H1 (cell line): ENCODE measurements at regions not wholly inside any gene's neighbourhood (a gene's known extent, or its start where the extent isn't known, plus 50 kb on each side); places are given as distances from the start of the nearest gene placed in this dataset.

Source experiments
- CTCF ChIA-PET: fragments of 300-600 bp; sonication (Branson Sonifier 250); formaldehyde crosslinking; loops from one replicate; lab custom pipeline; 2021; ENCODE audit not compliant: partially characterized antibody; lab: Charles Lee
- POLR2A ChIA-PET: fragments of 300-600 bp; sonication (Branson Sonifier 250); formaldehyde crosslinking; loops from one replicate; lab custom pipeline; 2021; ENCODE audit warnings: inconsistent platforms; ENCODE audit not compliant: partially characterized antibody; lab: Charles Lee
- DNase-seq, 2 experiments: peaks; one replicate each; pipeline versions ENCODE4 v3.0.0 to v3.0.0-alpha.2; 2010 to 2022; ENCODE audit warnings: low spot score in 2 of 2, low read depth in 1 of 2, mixed read lengths in 1 of 2
- FAIRE-seq: peaks from 2 replicates; lab custom pipeline; 2011; peaks lifted over from hg19 to GRCh38; lab: Jason Lieb, UNC
- H2AFZ ChIP-seq: 2 replicates; pipeline ENCODE4 v1.8.1; 2012; ENCODE audit warnings: low read length, inconsistent platforms
- H2AK5ac ChIP-seq: 2 replicates; pipeline ENCODE4 v1.6.1; 2013; ENCODE audit warnings: low read depth, low read length
- H2BK120ac ChIP-seq: replicated peaks from 2 replicates; pipeline ENCODE3; 2013; ENCODE audit warnings: low read depth, low read length, inconsistent platforms
- H2BK12ac ChIP-seq: 2 replicates; pipeline ENCODE4 v1.6.1; 2013; ENCODE audit warnings: low read depth, low read length
- H2BK15ac ChIP-seq: 2 replicates; pipeline ENCODE4 v1.6.1; 2013; ENCODE audit warnings: low read length
- H2BK20ac ChIP-seq: 2 replicates; pipeline ENCODE4 v1.6.1; 2013; ENCODE audit warnings: low read length
- H2BK5ac ChIP-seq: 2 replicates; pipeline ENCODE4 v1.6.1; 2013; ENCODE audit warnings: low read depth, low read length
- H3K14ac ChIP-seq: 2 replicates; pipeline ENCODE4 v1.6.1; 2013; ENCODE audit warnings: inconsistent platforms; ENCODE audit not compliant: insufficient read length
- H3K18ac ChIP-seq: 2 replicates; pipeline ENCODE4 v1.6.1; 2013; ENCODE audit warnings: low read length; ENCODE audit errors: extremely low read depth
- H3K23ac ChIP-seq: 2 replicates; pipeline ENCODE4 v1.6.1; 2013; ENCODE audit warnings: inconsistent platforms; ENCODE audit not compliant: insufficient read length
- H3K23me2 ChIP-seq: 2 replicates; pipeline ENCODE4 v1.6.1; 2013; ENCODE audit warnings: low read depth, low read length
- H3K27ac ChIP-seq: 2 replicates; pipeline ENCODE4 v1.6.1; 2011; ENCODE audit warnings: low read depth, low read length, inconsistent platforms
- H3K27me3 ChIP-seq, 4 experiments: replicated peaks in 1 of 4; 1 replicate in 1 of 4; 2 replicates in 3 of 4; pipeline versions ENCODE4 v1.6.1 to v1.8.1; 2011 to 2013; ENCODE audit warnings: low read length in 3 of 4, mild to moderate bottlenecking in 3 of 4, inconsistent platforms in 2 of 4, mixed read lengths in 2 of 4, moderate library complexity in 1 of 4; ENCODE audit not compliant: control insufficient read depth in 3 of 4, insufficient read depth in 3 of 4; ENCODE audit errors: extremely low read depth in 1 of 4
- H3K36me3 ChIP-seq, 4 experiments: 2 replicates each; pipeline versions ENCODE4 v1.6.1 to v1.8.1; 2011 to 2013; ENCODE audit warnings: mild to moderate bottlenecking in 4 of 4, low read length in 3 of 4, moderate library complexity in 2 of 4, control low read depth in 1 of 4, inconsistent platforms in 1 of 4; ENCODE audit not compliant: insufficient read depth in 4 of 4, control insufficient read depth in 2 of 4
- H3K4ac ChIP-seq: replicated peaks from 2 replicates; pipeline ENCODE3; 2013; ENCODE audit warnings: low read length, low read depth, mixed read lengths, inconsistent platforms; ENCODE audit not compliant: insufficient read length
- H3K4me1 ChIP-seq, 4 experiments: replicated peaks in 1 of 4; 1 replicate in 1 of 4; 2 replicates in 3 of 4; pipeline versions ENCODE4 v1.6.1 to v1.8.1; 2011 to 2013; ENCODE audit warnings: low read length in 3 of 4, inconsistent platforms in 2 of 4, mixed read lengths in 1 of 4; ENCODE audit not compliant: insufficient read depth in 4 of 4, control insufficient read depth in 3 of 4
- H3K4me2 ChIP-seq, 2 experiments: 2 replicates each; pipeline versions ENCODE4 v1.6.1 to v1.8.1; 2011 to 2013; ENCODE audit warnings: low read depth in 2 of 2, low read length in 2 of 2, control low read depth in 1 of 2, inconsistent platforms in 1 of 2, mild to moderate bottlenecking in 1 of 2; ENCODE audit not compliant: insufficient read depth in 1 of 2
- H3K4me3 ChIP-seq, 4 experiments: fragments of 200-600, 300-600 bp in 1 of 4; sonication (generic), shearing (Covaris generic), sonication (Bioruptor Twin) in 1 of 4; 2 replicates each; pipeline versions ENCODE4 v1.5.1 to v1.8.1; 2011 to 2016; ENCODE audit warnings: low read length in 4 of 4, low read depth in 3 of 4, control low read depth in 2 of 4, inconsistent platforms in 2 of 4, mild to moderate bottlenecking in 2 of 4, mixed read lengths in 1 of 4, moderate library complexity in 1 of 4; ENCODE audit not compliant: insufficient read depth in 2 of 4; ENCODE audit errors: extremely low read depth in 1 of 4
- H3K56ac ChIP-seq: replicated peaks from 2 replicates; pipeline ENCODE3; 2013; ENCODE audit warnings: low read depth, mild to moderate bottlenecking, mixed read lengths, low read length, inconsistent platforms; ENCODE audit not compliant: insufficient read length
- H3K79me1 ChIP-seq: 2 replicates; pipeline ENCODE4 v1.6.1; 2013; ENCODE audit warnings: low read depth, low read length, control low read depth
- H3K79me2 ChIP-seq, 2 experiments: 2 replicates each; pipeline versions ENCODE4 v1.6.1 to v1.8.1; 2012 to 2013; ENCODE audit warnings: low read length in 2 of 2, mild to moderate bottlenecking in 2 of 2, inconsistent platforms in 1 of 2; ENCODE audit not compliant: insufficient read depth in 2 of 2, control insufficient read depth in 1 of 2
- H3K9ac ChIP-seq, 4 experiments: replicated peaks in 1 of 4; 1 replicate in 1 of 4; 2 replicates in 3 of 4; pipeline versions ENCODE4 v1.6.1 to v1.8.1; 2011 to 2013; ENCODE audit warnings: low read depth in 3 of 4, low read length in 3 of 4, control low read depth in 2 of 4, mild to moderate bottlenecking in 2 of 4, moderate library complexity in 2 of 4, inconsistent platforms in 1 of 4; ENCODE audit errors: extremely low read depth in 1 of 4
- H3K9me3 ChIP-seq, 2 experiments: 2 replicates each; pipeline versions ENCODE4 v1.6.1 to v1.8.1; 2012 to 2013; ENCODE audit warnings: mild to moderate bottlenecking in 2 of 2, moderate library complexity in 2 of 2, control low read depth in 1 of 2, inconsistent platforms in 1 of 2, low read depth in 1 of 2, low read length in 1 of 2, mixed read lengths in 1 of 2; ENCODE audit not compliant: insufficient read depth in 2 of 2
- H4K20me1 ChIP-seq, 2 experiments: replicated peaks in 1 of 2; 2 replicates each; pipeline versions ENCODE3 to v1.8.1; 2011 to 2013; ENCODE audit warnings: inconsistent platforms in 2 of 2, low read length in 2 of 2, mild to moderate bottlenecking in 1 of 2; ENCODE audit not compliant: insufficient read depth in 2 of 2, control insufficient read depth in 1 of 2
- H4K5ac ChIP-seq: 2 replicates; pipeline ENCODE4 v1.6.1; 2013; ENCODE audit warnings: low read length, low read depth, mixed read lengths, inconsistent platforms; ENCODE audit not compliant: insufficient read length
- H4K8ac ChIP-seq: 2 replicates; pipeline ENCODE4 v1.8.0; 2013; ENCODE audit warnings: mild to moderate bottlenecking, moderate library complexity, low read length, inconsistent platforms; ENCODE audit not compliant: insufficient read depth; ENCODE audit errors: extremely low read depth
- H4K91ac ChIP-seq: replicated peaks from 2 replicates; pipeline ENCODE3; 2013; ENCODE audit warnings: low read length, mixed read lengths, inconsistent platforms; ENCODE audit not compliant: insufficient read length
- ATF3 ChIP-seq: IDR thresholded peaks from 2 replicates; pipeline ENCODE4 v1.6.1; 2011; ENCODE audit warnings: low read depth, mild to moderate bottlenecking, low read length; ENCODE audit not compliant: insufficient read depth
- BACH1 ChIP-seq: IDR thresholded peaks from 2 replicates; pipeline ENCODE4 v1.6.1; 2012; ENCODE audit warnings: low read length, improper control_type of control experiment
- CHD2 ChIP-seq: IDR thresholded peaks from 2 replicates; pipeline ENCODE4 v1.6.1; 2012; ENCODE audit warnings: low read length, improper control_type of control experiment
- PHF8 ChIP-seq: fragments of 200-600 bp; sonication (generic); conservative IDR thresholded peaks from 2 replicates; pipeline ENCODE4 v1.7.1; 2012; ENCODE audit warnings: low read depth, mild to moderate bottlenecking, inconsistent platforms, low read length, moderate library complexity
- RAD21 ChIP-seq, 2 experiments: IDR thresholded peaks in 1 of 2; conservative IDR thresholded peaks in 1 of 2; 2 replicates each; pipeline ENCODE4 v1.6.1; 2011; ENCODE audit warnings: low read depth in 2 of 2, low read length in 2 of 2, improper control_type of control experiment in 1 of 2, inconsistent platforms in 1 of 2, mild to moderate bottlenecking in 1 of 2, moderate library complexity in 1 of 2
- RNF2 ChIP-seq: fragments of 200-900, 300-1000 bp; sonication (generic); IDR thresholded peaks from 2 replicates; pipeline ENCODE4 v1.7.1; 2016; ENCODE audit warnings: borderline replicate concordance, low read depth, mild to moderate bottlenecking, antibody characterized with exemption, low read length; ENCODE audit not compliant: poor library complexity, severe bottlenecking; ENCODE audit errors: missing control alignments
- SIX5 ChIP-seq: IDR thresholded peaks from 2 replicates; pipeline ENCODE4 v1.6.1; 2011; ENCODE audit warnings: mild to moderate bottlenecking, low read depth, low read length
- SP1 ChIP-seq: IDR thresholded peaks from 2 replicates; pipeline ENCODE4 v1.6.1; 2011; ENCODE audit warnings: low read depth, low read length
- YY1 ChIP-seq: IDR thresholded peaks from 2 replicates; pipeline ENCODE4 v1.6.1; 2011; ENCODE audit warnings: low read depth, mild to moderate bottlenecking, low read length
- WGBS, 2 experiments: shearing (Covaris generic) in 1 of 2; methylation state at CpG; one replicate each; pipeline versions ENCODE4 v1.1.6 to v1.1.7; 2013 to 2015; ENCODE audit warnings: low lambda C conversion rate in 2 of 2, mixed read lengths in 2 of 2, inconsistent platforms in 1 of 2, low coverage in 1 of 2, missing lambda C conversion rate in 1 of 2; ENCODE audit not compliant: insufficient replicate concordance in 2 of 2, insufficient coverage in 1 of 2, insufficient read length in 1 of 2; ENCODE audit errors: extremely low coverage in 1 of 2, missing lambda C conversion rate in 1 of 2; 5-methylcytosine and 5-hydroxymethylcytosine counted together
- TF ChIP-seq, protein P1 (sequence below): IDR thresholded peaks from 2 replicates; pipeline ENCODE4 v1.6.1; 2011; ENCODE audit warnings: low read length, improper control_type of control experiment

DNA sequence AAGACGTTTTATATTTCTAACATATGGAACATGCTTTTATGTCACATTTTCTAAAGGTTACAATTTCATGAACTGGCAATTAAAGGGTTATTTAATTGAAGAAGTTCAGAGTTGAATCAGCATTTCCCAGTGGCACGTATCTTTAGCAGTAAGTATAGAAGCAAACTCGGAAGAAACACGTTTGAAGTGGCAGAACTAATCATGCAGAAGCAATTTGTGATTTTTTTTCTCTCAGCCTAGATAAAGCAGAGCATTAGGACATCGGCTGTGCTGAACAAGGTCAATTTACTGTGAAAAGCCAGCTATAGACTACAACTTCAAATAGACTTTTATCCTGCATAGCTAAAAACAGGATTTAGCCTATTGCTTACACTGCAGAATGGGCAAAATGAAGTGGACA lies 104.7 kb downstream of the ISL1 start:
- Histone ChIP-seq H2BK120ac (no peak overlapping the region), H3K9me3 (no peaks in the 10 kb centered on the region), H3K9ac (no peak overlapping the region), H3K18ac (no peak overlapping the region), H3K4me1 (no peaks in the 10 kb centered on the region), H3K4me3 (no peak overlapping the region), H3K36me3 (no peaks in the 10 kb centered on the region), H2BK12ac (no peak overlapping the region), H4K20me1 (no peaks in the 10 kb centered on the region), H3K4me2 (no peak overlapping the region), H3K27ac (no peak overlapping the region), H3K23ac (no peak overlapping the region), H3K56ac (no peak overlapping the region), H4K8ac (no peak overlapping the region), H4K5ac (no peak overlapping the region), H2AFZ (no peak overlapping the region), H3K23me2 (no peaks in the 10 kb centered on the region), H2BK15ac (no peak overlapping the region), H2BK20ac (no peak overlapping the region), H3K79me2 (no peaks in the 10 kb centered on the region), H2BK5ac (no peak overlapping the region), H4K91ac (no peak overlapping the region), H2AK5ac (no peak overlapping the region), H3K4ac (no peak overlapping the region), H3K27me3 (no peaks in the 10 kb centered on the region), H3K14ac (no peak overlapping the region), H3K79me1 (no peaks in the 10 kb centered on the region)
- ChIA-PET POLR2A (no interaction called here), CTCF (no interaction called here)
- DNase-seq (no peak), FAIRE-seq (no peak)
- no peak for TF ChIP-seq RAD21 (IDR thresholded peaks at IDR 0.05 in 1 of 2, conservative IDR thresholded peaks at IDR 0.05 in 1 of 2; ENCODE audit: low read depth in 2 of 2, low read length in 2 of 2)
- TF ChIP-seq SIX5 = no peak
- no peak for TF ChIP-seq YY1
- no peak for TF ChIP-seq PHF8
- TF ChIP-seq, protein P1, sequence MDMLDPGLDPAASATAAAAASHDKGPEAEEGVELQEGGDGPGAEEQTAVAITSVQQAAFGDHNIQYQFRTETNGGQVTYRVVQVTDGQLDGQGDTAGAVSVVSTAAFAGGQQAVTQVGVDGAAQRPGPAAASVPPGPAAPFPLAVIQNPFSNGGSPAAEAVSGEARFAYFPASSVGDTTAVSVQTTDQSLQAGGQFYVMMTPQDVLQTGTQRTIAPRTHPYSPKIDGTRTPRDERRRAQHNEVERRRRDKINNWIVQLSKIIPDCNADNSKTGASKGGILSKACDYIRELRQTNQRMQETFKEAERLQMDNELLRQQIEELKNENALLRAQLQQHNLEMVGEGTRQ = no peak
- no peak for TF ChIP-seq BACH1
- TF ChIP-seq SP1 = no peak
- no peak for TF ChIP-seq RNF2
- no peak for TF ChIP-seq ATF3
- no peak for TF ChIP-seq CHD2
- 75% methylated on average over 5 of the region's 5 CpGs; no CpG with 5 or more reads in 1 of the 2 experiments for WGBS, 2 experiments
